HG02759 (cell line): ENCODE measurements at regions not wholly inside any gene's neighbourhood (a gene's known extent, or its start where the extent isn't known, plus 50 kb on each side); places are given as distances from the start of the nearest gene placed in this dataset.
"Not testable (repeated sequence)": the region's sequence is repeated elsewhere in the genome, so short reads cannot be mapped to it uniquely, and the experiment has no call there.

Source experiments
- ATAC-seq: cut with Tn5 transposase; IDR thresholded peaks from one replicate; pipeline ENCODE4 v1.9.1; 2021; ENCODE audit warnings: mild to moderate bottlenecking, moderate library complexity; ENCODE audit not compliant: unreplicated experiment

GRCh38 chr16:56022818-56023217, 147.6 kb upstream of the CES5A start:
- no peak for ATAC-seq

DNA sequence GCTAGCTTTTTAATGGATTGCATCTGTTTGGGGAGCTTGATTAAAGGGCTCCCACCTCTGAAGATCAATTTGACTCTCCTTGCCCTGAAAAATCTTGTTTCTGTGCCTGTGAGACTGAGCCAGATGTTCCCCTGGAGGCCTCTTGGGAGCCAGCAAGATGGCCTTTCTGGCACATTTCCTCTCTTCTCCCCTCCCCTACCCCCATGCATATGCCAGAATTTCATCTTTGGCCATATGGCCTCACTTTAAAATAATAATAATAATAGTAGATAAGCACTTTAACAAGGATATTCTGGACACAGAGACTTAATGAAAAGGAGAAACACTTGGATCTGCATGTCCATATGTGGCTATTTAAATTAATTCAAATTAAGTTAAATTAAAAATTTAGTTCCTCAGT, 144.1 kb upstream of the CES5A start:
- ATAC-seq: no peak

DNA sequence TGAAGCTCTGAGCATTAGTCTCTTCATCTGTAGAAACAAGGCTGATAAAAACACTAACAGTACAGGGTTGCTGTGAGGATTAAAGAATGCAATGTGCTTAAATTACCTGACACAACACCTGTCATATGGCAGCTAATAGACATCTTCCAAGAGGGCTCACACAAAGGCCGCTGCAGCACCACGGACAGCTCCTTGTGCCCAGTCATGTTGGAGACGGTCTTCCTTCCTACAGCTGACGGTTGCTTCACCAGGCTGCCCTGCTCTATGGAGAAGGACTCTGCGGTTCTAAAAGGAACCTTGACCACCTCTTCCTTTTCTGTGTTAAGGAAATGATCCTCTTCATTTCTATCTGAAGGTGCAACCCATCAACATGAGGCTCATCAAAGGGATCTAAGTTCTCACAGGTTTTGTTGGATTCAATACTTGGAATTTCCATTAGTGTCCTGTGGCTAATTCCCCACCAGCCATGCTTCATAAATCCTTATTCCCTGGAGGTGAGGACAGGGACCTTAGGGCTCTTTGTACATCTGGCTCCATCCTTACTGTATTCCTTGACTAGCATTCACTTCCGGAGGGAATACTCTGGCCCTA, 138.9 kb upstream of the CES5A start:
- no peak for ATAC-seq

- no peak for ATAC-seq
Observed at GRCh38 chr16:56012482-56012811, 137.3 kb upstream of the CES5A start.

DNA sequence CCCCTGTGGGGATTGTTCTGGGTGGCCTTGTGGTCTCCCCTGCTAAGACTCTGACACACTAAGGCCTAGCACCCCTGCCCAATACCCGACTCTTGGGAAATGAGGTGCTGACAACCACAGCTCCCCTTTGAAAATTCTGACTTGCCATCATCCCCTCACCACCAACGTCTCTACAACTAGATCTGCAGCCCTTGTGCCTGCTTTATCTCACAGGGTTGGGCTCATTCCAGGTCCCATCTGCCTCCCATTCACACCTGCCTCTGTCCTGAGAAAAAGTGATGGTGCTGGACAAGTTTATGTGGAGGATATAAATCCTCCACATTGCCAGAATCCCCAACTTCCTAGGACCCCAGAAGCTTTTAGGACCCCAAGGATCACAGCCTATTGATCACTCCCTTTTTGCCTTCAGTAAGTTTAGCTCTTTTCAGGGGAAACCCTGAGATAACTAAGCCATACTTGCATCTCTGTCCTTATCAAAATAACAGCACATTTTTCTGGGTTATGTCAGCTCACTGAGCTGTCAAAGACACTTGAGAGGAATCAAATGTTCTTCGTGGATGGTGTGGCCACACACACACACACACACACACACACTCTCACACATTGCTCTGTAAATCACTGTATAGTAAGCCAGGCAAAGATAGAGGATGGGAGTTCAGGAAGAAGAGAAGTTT, 136.8 kb upstream of the CES5A start:
- ATAC-seq: no peak

- ATAC-seq: no peak
Observed at GRCh38 chr16:56005958-56006357, 130.8 kb upstream of the CES5A start.

DNA sequence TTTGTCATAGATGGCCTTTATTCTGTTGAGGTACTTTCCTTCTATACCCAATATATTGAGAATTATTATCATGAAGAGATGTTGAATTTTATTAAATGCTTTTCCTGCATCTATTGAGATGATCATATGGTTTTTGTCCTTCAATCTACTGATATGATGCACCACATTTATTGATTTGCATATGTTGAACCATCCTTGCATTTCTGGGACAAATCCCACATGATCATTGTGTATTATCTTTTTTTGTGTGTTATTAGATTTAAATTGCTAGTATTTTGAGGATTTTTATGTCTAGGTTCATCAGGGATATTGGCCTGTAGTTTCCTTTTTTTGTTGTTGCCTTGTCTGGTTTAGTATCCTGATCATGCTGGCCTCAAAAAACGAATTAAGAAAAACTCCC, 124.5 kb upstream of the CES5A start:
- no peak for ATAC-seq

DNA sequence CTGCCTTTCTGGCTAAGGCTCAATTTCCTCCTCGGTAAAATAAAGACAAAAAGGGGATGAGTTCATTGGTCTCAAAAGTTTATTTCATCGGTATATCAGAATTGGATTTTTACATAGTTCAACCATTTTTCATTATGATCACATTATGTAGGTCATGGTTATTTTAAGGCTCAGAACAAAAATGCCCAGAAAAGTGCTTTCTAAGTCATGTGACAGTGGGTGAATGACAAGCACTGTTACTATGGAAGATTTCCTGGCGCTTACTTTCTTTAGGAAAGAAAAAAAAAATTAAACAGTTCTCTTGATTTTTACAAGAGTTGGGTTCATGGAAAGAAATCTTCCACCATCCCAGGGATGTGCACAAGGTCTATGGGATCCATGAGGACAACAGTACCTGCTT, 117.9 kb upstream of the CES5A start:
- no peak for ATAC-seq

DNA sequence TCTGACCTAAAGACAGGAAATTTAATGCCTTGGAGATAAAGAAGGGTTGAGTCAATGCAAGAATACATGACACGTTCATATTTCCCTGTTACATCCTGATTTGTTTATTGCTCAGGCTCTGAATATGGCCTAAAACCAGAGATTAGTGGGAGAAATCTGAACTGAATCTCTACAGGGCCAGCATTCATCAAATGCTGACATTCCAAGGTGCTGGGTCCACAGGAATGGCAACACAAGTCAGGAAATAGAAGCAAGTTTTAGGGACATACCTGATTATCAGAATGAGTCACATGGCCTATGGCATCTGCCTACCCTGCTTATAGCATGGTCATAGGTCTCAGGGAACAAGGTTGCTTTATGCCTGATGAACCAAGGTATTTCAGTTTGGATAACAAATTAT, 117.4 kb upstream of the CES5A start:
- ATAC-seq: no peak

GRCh38 chr16:55991843-55992242, 116.7 kb upstream of the CES5A start:
- no peak for ATAC-seq

- ATAC-seq: no peak
Observed at GRCh38 chr16:55989569-55989907, 114.4 kb upstream of the CES5A start.

DNA sequence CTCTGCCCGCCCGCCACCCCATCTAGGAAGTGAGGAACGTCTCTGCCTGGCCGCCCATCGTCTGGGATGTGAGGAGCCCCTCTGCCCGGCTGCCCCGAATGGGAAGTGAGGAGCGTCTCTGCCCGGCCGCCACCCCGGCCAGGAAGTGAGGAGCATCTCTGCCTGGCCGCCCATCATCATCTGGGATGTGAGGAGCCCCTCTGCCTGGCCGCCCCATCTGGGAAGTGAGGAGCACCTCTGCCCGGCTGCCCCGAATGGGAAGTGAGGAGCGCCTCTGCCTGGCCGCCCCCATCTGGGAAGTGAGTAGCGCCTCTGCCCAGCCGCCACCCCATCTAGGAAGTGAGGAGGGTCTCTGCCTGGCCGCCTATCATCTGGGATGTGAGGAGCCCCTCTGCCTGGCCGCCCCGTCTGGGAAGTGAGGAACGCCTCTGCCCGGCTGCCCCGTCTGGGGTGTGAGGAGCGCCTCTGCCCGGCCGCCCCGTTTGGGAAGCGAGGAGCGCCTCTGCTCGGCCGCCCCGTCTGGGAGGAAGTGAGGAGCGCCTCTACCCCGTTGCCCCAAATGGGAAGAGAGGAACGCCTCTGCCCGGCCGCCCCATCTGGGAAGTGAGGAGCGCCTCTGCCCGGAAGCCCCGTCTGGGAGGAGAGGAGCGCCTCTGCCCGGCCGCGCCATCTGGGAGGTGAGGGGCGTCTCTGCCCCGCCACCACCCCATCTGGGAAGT, 113.8 kb upstream of the CES5A start:
- not testable (repeated sequence) for ATAC-seq

DNA sequence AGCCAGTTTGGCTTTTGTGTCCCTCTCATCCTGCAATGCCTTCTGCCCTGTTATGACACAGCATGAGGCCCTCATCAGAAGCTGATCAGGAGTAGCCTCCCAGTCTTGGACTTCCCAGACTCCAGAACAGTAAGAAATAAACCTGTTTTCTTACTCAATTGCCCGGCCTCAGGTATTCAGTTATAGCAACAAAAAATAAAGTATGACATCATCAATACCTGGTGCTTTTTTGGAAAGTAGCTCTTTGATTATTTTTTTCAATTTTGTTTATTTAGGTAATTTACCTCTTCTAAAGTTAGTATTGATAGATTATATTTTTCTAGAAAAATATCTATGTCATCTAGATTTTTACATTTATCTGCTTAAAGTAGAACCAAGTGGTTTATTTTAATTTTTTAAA, 112.8 kb upstream of the CES5A start:
- no peak for ATAC-seq

GRCh38 chr16:55982597-55982996, 107.4 kb upstream of the CES5A start:
- ATAC-seq: no peak

DNA sequence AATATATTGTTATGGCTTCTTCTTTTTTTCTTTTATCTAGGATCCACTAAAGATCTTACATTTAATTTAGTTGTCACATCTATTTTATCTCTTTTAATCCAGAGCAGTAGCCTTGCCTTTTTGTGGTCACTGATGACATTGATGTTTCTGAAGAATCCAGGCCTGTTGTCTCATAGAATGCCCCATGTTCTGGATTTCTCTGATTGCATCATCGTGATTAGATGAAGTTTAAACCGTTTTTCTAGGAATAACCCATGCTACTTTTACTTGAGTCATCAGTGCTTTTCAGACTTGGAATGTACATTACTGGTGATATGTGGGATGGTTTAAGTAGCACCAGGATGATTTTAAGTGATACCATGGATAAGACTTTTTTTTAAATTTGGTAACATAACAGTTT, 106.4 kb upstream of the CES5A start:
- ATAC-seq: no peak

GRCh38 chr16:55976815-55977214, 101.6 kb upstream of the CES5A start:
- ATAC-seq: no peak

- no peak for ATAC-seq
Observed at GRCh38 chr16:55971447-55971846, 96.3 kb upstream of the CES5A start.

GRCh38 chr16:55968221-55968620, 93.0 kb upstream of the CES5A start:
- no peak for ATAC-seq

- no peak for ATAC-seq
Observed at GRCh38 chr16:55964923-55965475, 89.8 kb upstream of the CES5A start.

DNA sequence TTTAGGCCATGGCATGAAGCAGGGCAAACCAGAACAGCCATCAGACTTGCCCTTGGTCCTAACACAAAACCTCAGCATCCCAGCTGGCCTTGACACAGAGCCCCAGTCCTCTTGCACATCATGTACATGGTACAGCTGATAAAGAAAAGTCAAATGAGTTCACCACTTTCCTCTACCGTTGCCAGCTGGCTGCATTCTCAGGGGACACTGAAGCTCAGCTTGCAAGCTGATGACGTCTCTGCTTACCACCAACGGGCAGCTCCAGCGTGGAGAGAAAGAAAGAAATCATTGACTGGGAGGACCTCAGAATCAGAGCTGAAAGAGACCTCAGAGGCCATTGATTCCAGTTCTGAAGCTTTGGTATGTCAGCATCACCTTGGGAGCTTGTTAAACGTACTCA, 80.7 kb upstream of the CES5A start:
- no peak for ATAC-seq

DNA sequence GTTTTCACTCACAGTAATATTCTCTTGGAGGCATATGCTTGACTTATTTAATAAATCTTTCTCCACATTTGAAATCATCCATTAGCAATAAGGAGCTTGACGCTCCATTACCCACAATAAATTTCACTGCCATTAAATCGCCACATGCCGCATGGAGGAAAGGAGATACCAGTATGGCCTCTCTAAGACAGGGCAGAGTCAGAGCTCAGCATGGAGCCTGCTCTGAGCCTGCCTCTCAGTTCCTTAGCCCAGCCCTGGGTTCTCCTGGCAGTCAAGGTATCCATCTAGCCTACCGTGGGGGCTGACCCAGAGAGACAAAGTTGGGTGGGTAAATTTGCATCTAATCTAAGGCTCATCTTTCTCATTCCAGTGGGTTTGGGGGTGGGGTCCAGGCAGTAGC, 80.3 kb upstream of the CES5A start:
- ATAC-seq: no peak

DNA sequence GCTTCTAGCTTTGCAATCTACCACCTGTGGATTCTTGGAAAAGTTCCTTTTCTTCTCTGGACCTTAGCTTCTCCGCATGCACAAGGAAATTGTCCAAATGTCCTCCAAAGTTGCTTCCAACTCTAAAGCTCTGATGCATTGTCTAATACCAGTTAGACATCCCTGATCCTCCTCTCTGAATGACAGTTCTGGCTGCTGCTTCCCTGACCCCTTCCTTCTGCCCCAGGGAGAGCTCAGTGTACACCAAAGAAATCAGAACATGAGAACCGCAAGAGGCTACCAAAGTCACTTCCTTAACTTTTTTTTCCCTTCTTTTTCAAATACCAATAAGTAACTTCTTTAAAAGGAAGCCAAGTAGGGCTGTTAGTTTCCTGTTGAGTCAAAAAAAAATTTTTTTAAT, 79.7 kb upstream of the CES5A start:
- no peak for ATAC-seq
